DOHH2 (cell line): ENCODE measurements at regions not wholly inside any gene's neighbourhood (a gene's known extent, or its start where the extent isn't known, plus 50 kb on each side); places are given as distances from the start of the nearest gene placed in this dataset.

Source experiments
- EZH2phosphoT487 ChIP-seq: fragments of 200-600 bp; sonication (generic); IDR thresholded peaks from 2 replicates; pipeline ENCODE4 v1.6.1; 2017; ENCODE audit warnings: borderline replicate concordance, mild to moderate bottlenecking, antibody characterized with exemption, low read length, moderate library complexity, mixed read lengths
- TF ChIP-seq, protein P1 (sequence below): fragments of 200-600 bp; sonication (generic); IDR thresholded peaks from one replicate; pipeline ENCODE4 v1.5.1; 2014; ENCODE audit warnings: antibody characterized with exemption, mild to moderate bottlenecking, low read depth, low read length; ENCODE audit not compliant: poor library complexity, severe bottlenecking

DNA sequence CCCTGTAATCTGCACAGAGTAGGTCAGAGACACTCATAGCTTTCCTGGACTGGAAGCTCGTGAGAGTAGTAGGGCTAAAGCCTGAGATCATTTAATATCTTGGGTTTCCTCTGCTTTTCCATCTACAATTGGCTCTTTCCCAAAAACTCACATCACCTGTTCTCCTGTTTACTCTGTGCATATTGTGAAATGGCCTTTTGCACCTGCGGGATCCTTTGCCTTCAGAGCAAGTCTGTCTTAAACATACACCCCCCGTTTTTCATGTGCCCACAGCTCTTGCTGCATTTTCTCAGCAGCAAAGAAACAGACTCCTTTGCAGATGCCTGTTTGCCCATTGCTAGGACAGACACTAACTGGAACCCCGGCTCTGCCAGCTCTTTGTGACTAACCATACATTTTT, 608.3 kb upstream of the PCDH10 start:
- TF ChIP-seq, protein P1, sequence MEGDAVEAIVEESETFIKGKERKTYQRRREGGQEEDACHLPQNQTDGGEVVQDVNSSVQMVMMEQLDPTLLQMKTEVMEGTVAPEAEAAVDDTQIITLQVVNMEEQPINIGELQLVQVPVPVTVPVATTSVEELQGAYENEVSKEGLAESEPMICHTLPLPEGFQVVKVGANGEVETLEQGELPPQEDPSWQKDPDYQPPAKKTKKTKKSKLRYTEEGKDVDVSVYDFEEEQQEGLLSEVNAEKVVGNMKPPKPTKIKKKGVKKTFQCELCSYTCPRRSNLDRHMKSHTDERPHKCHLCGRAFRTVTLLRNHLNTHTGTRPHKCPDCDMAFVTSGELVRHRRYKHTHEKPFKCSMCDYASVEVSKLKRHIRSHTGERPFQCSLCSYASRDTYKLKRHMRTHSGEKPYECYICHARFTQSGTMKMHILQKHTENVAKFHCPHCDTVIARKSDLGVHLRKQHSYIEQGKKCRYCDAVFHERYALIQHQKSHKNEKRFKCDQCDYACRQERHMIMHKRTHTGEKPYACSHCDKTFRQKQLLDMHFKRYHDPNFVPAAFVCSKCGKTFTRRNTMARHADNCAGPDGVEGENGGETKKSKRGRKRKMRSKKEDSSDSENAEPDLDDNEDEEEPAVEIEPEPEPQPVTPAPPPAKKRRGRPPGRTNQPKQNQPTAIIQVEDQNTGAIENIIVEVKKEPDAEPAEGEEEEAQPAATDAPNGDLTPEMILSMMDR, result no peak
- TF ChIP-seq EZH2phosphoT487, result no peak
